D341Med (cell line): ENCODE measurements at regions not wholly inside any gene's neighbourhood (a gene's known extent, or its start where the extent isn't known, plus 50 kb on each side); places are given as distances from the start of the nearest gene placed in this dataset.
"Not testable (repeated sequence)": the region's sequence is repeated elsewhere in the genome, so short reads cannot be mapped to it uniquely, and the experiment has no call there.

Experiments
- DNase-seq: peaks from one replicate; pipeline ENCODE4 v3.0.0; 2012; ENCODE audit warnings: low spot score

- DNase-seq = no peak
Observed at GRCh38 chr9:80831751-80832150, 857.6 kb downstream of the TLE1 start.

GRCh38 chr9:80811656-80812055 lies 877.7 kb downstream of the TLE1 start:
- DNase-seq = no peak

DNA sequence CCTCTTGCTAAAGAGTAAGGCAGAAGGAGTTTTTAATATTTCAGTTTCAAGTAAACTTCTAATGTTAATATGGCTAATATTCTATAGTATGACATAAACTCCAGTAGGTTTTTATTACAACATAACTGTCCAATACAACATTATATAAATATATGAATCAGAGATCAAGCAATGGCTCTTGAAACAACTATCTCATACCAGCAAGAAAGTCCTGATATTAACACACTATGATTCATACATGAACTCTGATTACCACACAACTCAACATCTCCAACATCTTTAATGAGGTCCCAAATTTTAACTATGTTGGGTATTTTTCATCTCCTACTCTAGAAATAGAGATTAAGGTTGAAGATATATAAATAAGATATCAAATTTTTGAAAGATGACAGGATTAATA lies 878.3 kb downstream of the TLE1 start:
- DNase-seq = no peak

DNA sequence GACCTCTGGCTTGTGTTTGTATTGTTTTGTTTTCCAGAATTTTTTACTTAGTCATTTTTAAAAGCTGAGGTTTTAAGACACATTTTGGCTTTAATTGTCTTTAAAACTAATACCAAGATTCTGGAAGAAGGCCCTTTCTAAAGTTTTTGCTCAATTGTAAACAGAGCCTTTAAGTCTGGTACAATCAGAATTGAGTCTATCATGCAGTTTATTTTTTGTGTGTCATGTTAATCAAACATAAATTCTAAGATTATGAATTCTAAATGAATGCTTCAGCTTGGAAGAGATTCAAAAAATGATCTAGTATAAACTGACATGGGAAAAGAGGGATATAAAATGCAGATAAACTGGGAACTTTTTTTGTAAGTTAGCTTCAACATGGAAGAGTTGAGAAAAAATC lies 882.7 kb downstream of the TLE1 start:
- DNase-seq = no peak

DNA sequence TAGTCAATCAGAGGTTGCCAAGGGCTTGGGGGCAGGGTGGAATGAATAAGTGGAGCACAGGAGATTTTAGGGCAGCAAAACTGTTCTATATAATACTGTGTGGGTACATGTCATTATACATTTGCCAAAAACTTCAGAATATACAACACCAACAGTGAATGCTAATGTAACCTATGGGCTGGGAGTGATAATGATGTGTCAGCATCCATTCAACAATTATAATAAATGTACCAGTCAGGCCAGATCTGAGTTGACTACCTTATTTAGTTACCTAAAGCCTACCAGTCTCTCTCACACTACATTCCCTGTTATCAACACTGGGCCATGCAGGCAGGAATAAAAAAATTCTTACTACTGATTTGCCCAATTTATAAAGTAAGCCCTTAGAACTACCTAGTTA lies 884.5 kb downstream of the TLE1 start:
- no peak for DNase-seq

GRCh38 chr9:80797831-80798688 lies 891.3 kb downstream of the TLE1 start:
- peak; percentile 53 for DNase-seq

DNA sequence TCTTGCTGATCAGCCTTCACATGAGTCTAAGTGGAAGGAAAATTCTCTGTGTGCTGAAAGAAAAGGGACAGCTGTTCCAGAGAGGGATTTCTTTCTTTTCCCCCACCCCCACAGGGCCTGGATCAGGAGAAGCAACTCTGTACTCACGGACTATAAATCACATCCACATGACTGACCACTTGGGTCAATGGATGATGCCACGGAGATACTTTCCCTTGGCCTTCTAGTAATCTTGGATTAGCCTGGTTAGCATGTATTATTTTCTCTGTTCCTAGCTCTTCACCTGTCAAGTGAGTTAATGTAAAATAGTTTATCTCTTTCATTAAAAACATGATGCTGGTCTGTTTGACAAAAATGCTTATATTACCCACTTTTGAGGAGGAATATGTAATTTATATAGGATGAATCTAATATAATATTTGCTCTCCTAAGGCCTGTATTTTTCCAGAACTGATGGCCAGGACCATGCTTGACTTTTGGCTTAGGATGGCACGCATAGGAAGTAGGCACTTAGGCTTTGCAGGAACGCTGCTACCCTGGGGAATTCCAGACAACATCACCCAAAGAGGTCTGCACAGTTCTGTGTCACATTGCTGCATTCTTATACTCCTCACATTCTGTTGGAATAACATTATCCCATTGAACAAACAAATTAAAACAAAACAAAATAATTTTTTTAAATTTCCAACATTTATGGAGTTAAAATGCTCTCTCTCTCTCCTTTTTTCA lies 892.1 kb downstream of the TLE1 start:
- DNase-seq = peak; percentile 49

DNA sequence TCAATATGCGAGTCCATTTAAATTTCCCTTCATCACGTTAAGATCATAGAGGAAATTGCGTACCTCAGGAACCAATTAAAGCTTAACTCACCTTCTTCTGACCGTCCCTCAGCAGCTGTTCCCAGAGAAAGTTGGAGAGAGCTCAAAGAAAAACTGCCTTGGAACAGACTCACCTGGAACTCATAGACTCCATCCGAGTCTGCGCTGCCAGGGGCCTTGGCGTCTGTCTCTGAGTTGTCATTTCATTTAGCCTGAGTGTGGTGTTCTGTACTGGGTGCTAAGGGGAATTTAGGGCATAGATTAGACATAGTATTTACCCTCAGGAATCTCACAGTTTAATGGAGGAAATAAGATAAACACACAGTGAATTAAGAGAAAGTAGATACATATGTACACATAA lies 892.7 kb downstream of the TLE1 start:
- no peak for DNase-seq

DNA sequence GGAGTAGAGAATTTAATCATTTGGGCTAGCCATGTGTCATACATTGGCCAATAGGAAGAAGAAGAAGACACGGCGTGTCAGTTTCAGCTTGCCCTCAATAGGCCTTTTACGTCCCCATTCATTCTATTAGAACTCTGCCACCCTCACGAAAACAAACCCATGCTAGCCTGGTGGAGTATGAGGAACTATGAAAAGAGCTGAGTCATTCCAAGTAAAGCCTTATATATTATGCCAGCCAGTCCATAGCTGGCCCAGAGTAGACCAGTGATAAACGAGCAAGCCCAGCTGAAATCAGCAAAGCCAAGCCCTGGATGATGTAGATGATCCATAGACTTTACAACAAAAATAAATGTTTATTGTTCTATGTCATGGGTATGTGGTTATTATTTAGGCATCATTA lies 895.1 kb downstream of the TLE1 start:
- no peak for DNase-seq

- no peak for DNase-seq
Observed at GRCh38 chr9:80793706-80794105, 895.6 kb downstream of the TLE1 start.

GRCh38 chr9:80792726-80793125 lies 896.6 kb downstream of the TLE1 start:
- no peak for DNase-seq

DNA sequence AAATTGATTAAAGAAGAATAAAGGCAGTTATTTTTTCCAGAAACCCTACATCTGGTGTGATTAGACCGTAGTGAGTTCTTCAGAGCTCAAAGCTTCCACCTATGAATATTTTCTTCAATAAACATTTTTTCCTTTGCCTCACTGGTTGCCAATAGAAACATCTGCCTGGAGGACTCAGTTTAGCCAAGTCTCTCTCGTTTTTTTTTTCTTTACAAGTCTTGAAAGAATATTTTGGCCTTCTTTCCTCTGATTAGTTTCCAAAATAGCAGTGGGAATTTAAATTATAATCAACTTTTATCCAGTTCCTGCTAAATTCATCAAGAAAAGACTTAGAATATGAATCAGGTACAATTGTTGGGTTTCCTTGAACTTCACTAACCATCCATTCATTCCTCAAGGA lies 897.5 kb downstream of the TLE1 start:
- no peak for DNase-seq

DNA sequence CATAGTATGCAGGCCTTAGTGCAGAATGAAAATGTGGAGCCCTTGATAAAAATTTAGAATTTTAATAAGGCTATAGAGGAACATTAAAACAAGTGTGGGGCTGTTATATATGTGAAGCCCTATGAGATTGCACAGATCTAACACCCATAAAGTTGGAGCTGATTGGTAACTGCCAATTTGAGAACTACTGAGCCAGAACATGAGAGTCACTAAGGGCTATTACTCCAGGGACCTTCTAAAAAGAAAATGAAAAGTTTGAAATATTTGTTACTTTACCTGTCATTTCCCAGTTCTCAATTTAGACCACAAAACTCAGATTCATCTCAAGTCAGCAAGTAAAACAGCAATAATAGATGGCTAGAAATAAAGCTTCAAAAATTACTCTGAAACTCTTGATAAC lies 898.6 kb downstream of the TLE1 start:
- no peak for DNase-seq

GRCh38 chr9:80789831-80790230 lies 899.5 kb downstream of the TLE1 start:
- no peak for DNase-seq

DNA sequence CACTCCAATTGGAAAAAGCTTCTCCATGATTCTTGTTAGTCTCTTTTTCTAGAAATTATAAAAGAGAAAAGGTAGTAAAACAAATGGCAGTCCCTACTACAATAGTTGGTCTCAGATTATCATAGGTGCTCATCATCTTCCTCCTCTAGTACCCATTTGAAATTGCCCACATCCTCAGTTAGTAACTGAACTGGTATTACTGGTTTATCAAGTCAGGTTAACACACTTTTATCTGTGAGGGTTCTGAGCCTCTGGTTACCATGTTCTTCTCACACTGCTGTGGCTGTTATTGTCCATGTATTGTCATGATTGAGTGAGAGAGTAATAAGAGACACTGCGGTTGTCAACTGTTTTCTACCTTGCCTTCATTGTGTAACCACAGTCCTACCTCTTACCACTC lies 901.7 kb downstream of the TLE1 start:
- no peak for DNase-seq

DNA sequence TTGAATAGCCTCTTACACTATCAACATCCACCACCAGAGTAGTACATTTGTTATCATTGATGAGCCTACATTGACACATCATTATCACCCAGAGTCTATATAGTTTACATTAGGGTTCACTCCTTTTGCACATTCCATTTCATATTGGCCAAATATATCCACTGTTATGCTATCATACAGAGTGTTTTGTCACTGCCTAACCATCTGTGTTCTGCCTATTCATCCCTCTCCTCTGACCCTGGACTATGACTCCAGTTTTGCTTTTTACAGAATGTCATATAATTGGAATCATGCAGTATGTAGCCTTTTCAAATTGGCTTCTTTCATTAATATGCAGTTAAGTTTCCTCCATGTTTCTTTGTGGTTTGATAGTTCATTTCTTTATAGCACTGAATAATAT lies 904.7 kb downstream of the TLE1 start:
- no peak for DNase-seq

- DNase-seq = no peak
Observed at GRCh38 chr9:80775971-80776370, 913.4 kb downstream of the TLE1 start.

DNA sequence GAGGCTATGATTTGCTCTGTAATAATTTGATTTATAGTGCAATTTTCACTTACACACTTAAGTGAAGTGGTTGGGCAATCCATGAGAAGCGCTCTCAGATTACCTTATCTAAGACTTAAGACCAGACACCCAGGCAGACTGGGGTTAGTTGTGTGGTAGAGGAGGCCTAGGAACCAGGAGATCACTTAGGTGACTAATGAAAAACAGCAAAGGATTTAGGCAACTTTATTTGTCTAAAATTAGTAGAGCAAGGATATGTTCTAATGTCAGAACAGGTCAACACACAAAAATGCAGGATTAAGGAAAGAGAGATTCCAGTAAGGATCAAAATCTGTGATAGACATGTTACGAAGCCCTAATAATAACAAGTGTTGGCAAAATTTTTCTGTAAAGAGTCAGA lies 913.8 kb downstream of the TLE1 start:
- DNase-seq = no peak

- DNase-seq = no peak
Observed at GRCh38 chr9:80771555-80772347, 917.6 kb downstream of the TLE1 start.

- DNase-seq = no peak
Observed at GRCh38 chr9:80763536-80763935, 925.8 kb downstream of the TLE1 start.

GRCh38 chr9:80755586-80755985 lies 933.8 kb downstream of the TLE1 start:
- no peak for DNase-seq

DNA sequence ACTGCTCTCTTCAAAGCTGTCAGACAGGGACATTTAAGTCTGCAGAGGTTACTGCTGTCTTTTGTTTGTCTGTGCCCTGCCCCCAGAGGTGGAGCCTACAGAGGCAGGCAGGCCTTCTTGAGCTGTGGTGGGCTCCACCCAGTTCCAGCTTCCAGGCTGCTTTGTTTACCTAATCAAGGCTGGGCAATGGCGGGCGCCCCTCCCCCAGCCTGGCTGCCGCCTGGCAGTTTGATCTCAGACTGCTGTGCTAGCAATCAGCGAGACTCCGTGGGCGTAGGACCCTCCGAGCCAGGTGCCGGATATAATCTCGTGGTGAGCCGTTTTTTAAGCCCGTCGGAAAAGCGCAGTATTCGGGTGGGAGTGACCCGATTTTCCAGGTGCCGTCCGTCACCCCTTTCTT lies 942.3 kb downstream of the TLE1 start:
- DNase-seq = not testable (repeated sequence)

DNA sequence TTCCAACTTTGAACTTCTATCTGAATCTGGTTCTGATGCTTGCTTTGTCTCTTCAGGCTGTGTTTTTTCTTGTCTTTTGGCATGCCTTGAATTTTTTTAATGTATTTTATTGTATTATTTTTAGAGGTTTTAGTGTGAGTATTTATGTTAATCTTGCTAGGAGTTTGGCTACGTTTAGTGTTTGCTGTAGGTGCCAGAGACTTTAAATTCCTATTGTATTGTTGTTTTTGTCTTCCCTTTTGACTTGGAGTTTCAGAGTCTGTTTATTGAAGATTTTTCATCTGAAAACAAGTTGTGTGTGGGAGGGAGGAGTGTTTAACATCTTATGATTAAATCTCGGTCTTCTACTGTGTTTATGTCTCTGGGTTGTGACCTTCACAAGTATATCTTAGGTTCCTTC lies 956.8 kb downstream of the TLE1 start:
- no peak for DNase-seq
